Liver (tissue), 3 donors: ENCODE measurements at regions not wholly inside any gene's neighbourhood (a gene's known extent, or its start where the extent isn't known, plus 50 kb on each side); places are given as distances from the start of the nearest gene placed in this dataset.

ENCODE experiments used
- CTCF ChIP-seq: fragments of 150-350 bp; IDR thresholded peaks from 2 replicates; pipeline ENCODE4 v1.5.1; 2017; ENCODE audit warnings: improper control_type of control experiment, low read depth, low read length; ENCODE audit not compliant: missing input control
- EGR1 ChIP-seq, 2 donors: IDR thresholded peaks; 2 replicates each; pipeline ENCODE4 v1.6.1; 2016 to 2018; ENCODE audit warnings: antibody characterized with exemption in 2 of 2, low read depth in 2 of 2
- GABPA ChIP-seq, 2 donors: IDR thresholded peaks in 1 of 2; conservative IDR thresholded peaks in 1 of 2; 2 replicates each; pipeline ENCODE4 v1.6.1; 2016; ENCODE audit warnings: antibody characterized with exemption in 2 of 2, mild to moderate bottlenecking in 1 of 2, moderate library complexity in 1 of 2
- JUND ChIP-seq, 2 donors: IDR thresholded peaks; 2 replicates each; pipeline ENCODE4 v1.6.1; 2016; ENCODE audit warnings: antibody characterized with exemption in 2 of 2
- MAX ChIP-seq: IDR thresholded peaks from 2 replicates; pipeline ENCODE4 v1.6.1; 2016; ENCODE audit warnings: antibody characterized with exemption
- RAD21 ChIP-seq, 2 donors: IDR thresholded peaks; 2 replicates each; pipeline ENCODE4 v1.6.1; 2016; ENCODE audit warnings: antibody characterized with exemption in 2 of 2, mild to moderate bottlenecking in 2 of 2
- REST ChIP-seq: IDR thresholded peaks from 2 replicates; pipeline ENCODE4 v1.6.1; 2016; ENCODE audit warnings: antibody characterized with exemption, mild to moderate bottlenecking
- RXRA ChIP-seq, 2 donors: IDR thresholded peaks; 2 replicates each; pipeline ENCODE4 v1.6.1; 2017 to 2018; ENCODE audit warnings: antibody characterized with exemption in 2 of 2, mild to moderate bottlenecking in 1 of 2
- SP1 ChIP-seq: IDR thresholded peaks from 2 replicates; pipeline ENCODE4 v1.6.1; 2018; ENCODE audit warnings: antibody characterized with exemption, mild to moderate bottlenecking
- ZBTB33 ChIP-seq: IDR thresholded peaks from 2 replicates; pipeline ENCODE4 v1.6.1; 2016; ENCODE audit warnings: antibody characterized with exemption
- donor health status: healthy.
- donor health status: healthy.

- TF ChIP-seq REST, result no peak
- no peak for TF ChIP-seq RXRA (IDR thresholded peaks at IDR 0.05)
- TF ChIP-seq MAX, result no peak
- no peak for TF ChIP-seq CTCF
- no peak for TF ChIP-seq SP1
- TF ChIP-seq JUND (IDR thresholded peaks at IDR 0.05), result no peak
- TF ChIP-seq EGR1 (IDR thresholded peaks at IDR 0.05; ENCODE audit: low read depth in 2 of 2), result no peak
- TF ChIP-seq RAD21 (IDR thresholded peaks at IDR 0.05), result no peak
- no peak for TF ChIP-seq ZBTB33
- no peak for TF ChIP-seq GABPA (IDR thresholded peaks at IDR 0.05 in 1 of 2, conservative IDR thresholded peaks at IDR 0.05 in 1 of 2)
Measured at GRCh38 chr11:11029027-11029426, 171.2 kb upstream of the ZBED5 start.
